H1 (cell line): ENCODE measurements at regions not wholly inside any gene's neighbourhood (a gene's known extent, or its start where the extent isn't known, plus 50 kb on each side); places are given as distances from the start of the nearest gene placed in this dataset.

ENCODE experiments used
- CTCF ChIA-PET: fragments of 300-600 bp; sonication (Branson Sonifier 250); formaldehyde crosslinking; loops from one replicate; lab custom pipeline; 2021; ENCODE audit not compliant: partially characterized antibody; lab: Charles Lee
- POLR2A ChIA-PET: fragments of 300-600 bp; sonication (Branson Sonifier 250); formaldehyde crosslinking; loops from one replicate; lab custom pipeline; 2021; ENCODE audit warnings: inconsistent platforms; ENCODE audit not compliant: partially characterized antibody; lab: Charles Lee
- DNase-seq, 2 experiments: peaks; one replicate each; pipeline versions ENCODE4 v3.0.0 to v3.0.0-alpha.2; 2010 to 2022; ENCODE audit warnings: low spot score in 2 of 2, low read depth in 1 of 2, mixed read lengths in 1 of 2
- FAIRE-seq: peaks from 2 replicates; lab custom pipeline; 2011; peaks lifted over from hg19 to GRCh38; lab: Jason Lieb, UNC
- H2AFZ ChIP-seq: 2 replicates; pipeline ENCODE4 v1.8.1; 2012; ENCODE audit warnings: low read length, inconsistent platforms
- H2AK5ac ChIP-seq: 2 replicates; pipeline ENCODE4 v1.6.1; 2013; ENCODE audit warnings: low read depth, low read length
- H2BK120ac ChIP-seq: replicated peaks from 2 replicates; pipeline ENCODE3; 2013; ENCODE audit warnings: low read depth, low read length, inconsistent platforms
- H2BK12ac ChIP-seq: 2 replicates; pipeline ENCODE4 v1.6.1; 2013; ENCODE audit warnings: low read depth, low read length
- H2BK15ac ChIP-seq: 2 replicates; pipeline ENCODE4 v1.6.1; 2013; ENCODE audit warnings: low read length
- H2BK20ac ChIP-seq: 2 replicates; pipeline ENCODE4 v1.6.1; 2013; ENCODE audit warnings: low read length
- H2BK5ac ChIP-seq: 2 replicates; pipeline ENCODE4 v1.6.1; 2013; ENCODE audit warnings: low read depth, low read length
- H3K14ac ChIP-seq: 2 replicates; pipeline ENCODE4 v1.6.1; 2013; ENCODE audit warnings: inconsistent platforms; ENCODE audit not compliant: insufficient read length
- H3K18ac ChIP-seq: 2 replicates; pipeline ENCODE4 v1.6.1; 2013; ENCODE audit warnings: low read length; ENCODE audit errors: extremely low read depth
- H3K23ac ChIP-seq: 2 replicates; pipeline ENCODE4 v1.6.1; 2013; ENCODE audit warnings: inconsistent platforms; ENCODE audit not compliant: insufficient read length
- H3K23me2 ChIP-seq: 2 replicates; pipeline ENCODE4 v1.6.1; 2013; ENCODE audit warnings: low read depth, low read length
- H3K27ac ChIP-seq: 2 replicates; pipeline ENCODE4 v1.6.1; 2011; ENCODE audit warnings: low read depth, low read length, inconsistent platforms
- H3K27me3 ChIP-seq, 4 experiments: replicated peaks in 1 of 4; 1 replicate in 1 of 4; 2 replicates in 3 of 4; pipeline versions ENCODE4 v1.6.1 to v1.8.1; 2011 to 2013; ENCODE audit warnings: low read length in 3 of 4, mild to moderate bottlenecking in 3 of 4, inconsistent platforms in 2 of 4, mixed read lengths in 2 of 4, moderate library complexity in 1 of 4; ENCODE audit not compliant: control insufficient read depth in 3 of 4, insufficient read depth in 3 of 4; ENCODE audit errors: extremely low read depth in 1 of 4
- H3K36me3 ChIP-seq, 4 experiments: 2 replicates each; pipeline versions ENCODE4 v1.6.1 to v1.8.1; 2011 to 2013; ENCODE audit warnings: mild to moderate bottlenecking in 4 of 4, low read length in 3 of 4, moderate library complexity in 2 of 4, control low read depth in 1 of 4, inconsistent platforms in 1 of 4; ENCODE audit not compliant: insufficient read depth in 4 of 4, control insufficient read depth in 2 of 4
- H3K4ac ChIP-seq: replicated peaks from 2 replicates; pipeline ENCODE3; 2013; ENCODE audit warnings: low read length, low read depth, mixed read lengths, inconsistent platforms; ENCODE audit not compliant: insufficient read length
- H3K4me1 ChIP-seq, 4 experiments: replicated peaks in 1 of 4; 1 replicate in 1 of 4; 2 replicates in 3 of 4; pipeline versions ENCODE4 v1.6.1 to v1.8.1; 2011 to 2013; ENCODE audit warnings: low read length in 3 of 4, inconsistent platforms in 2 of 4, mixed read lengths in 1 of 4; ENCODE audit not compliant: insufficient read depth in 4 of 4, control insufficient read depth in 3 of 4
- H3K4me2 ChIP-seq, 2 experiments: 2 replicates each; pipeline versions ENCODE4 v1.6.1 to v1.8.1; 2011 to 2013; ENCODE audit warnings: low read depth in 2 of 2, low read length in 2 of 2, control low read depth in 1 of 2, inconsistent platforms in 1 of 2, mild to moderate bottlenecking in 1 of 2; ENCODE audit not compliant: insufficient read depth in 1 of 2
- H3K4me3 ChIP-seq, 4 experiments: fragments of 200-600, 300-600 bp in 1 of 4; sonication (generic), shearing (Covaris generic), sonication (Bioruptor Twin) in 1 of 4; 2 replicates each; pipeline versions ENCODE4 v1.5.1 to v1.8.1; 2011 to 2016; ENCODE audit warnings: low read length in 4 of 4, low read depth in 3 of 4, control low read depth in 2 of 4, inconsistent platforms in 2 of 4, mild to moderate bottlenecking in 2 of 4, mixed read lengths in 1 of 4, moderate library complexity in 1 of 4; ENCODE audit not compliant: insufficient read depth in 2 of 4; ENCODE audit errors: extremely low read depth in 1 of 4
- H3K56ac ChIP-seq: replicated peaks from 2 replicates; pipeline ENCODE3; 2013; ENCODE audit warnings: low read depth, mild to moderate bottlenecking, mixed read lengths, low read length, inconsistent platforms; ENCODE audit not compliant: insufficient read length
- H3K79me1 ChIP-seq: 2 replicates; pipeline ENCODE4 v1.6.1; 2013; ENCODE audit warnings: low read depth, low read length, control low read depth
- H3K79me2 ChIP-seq, 2 experiments: 2 replicates each; pipeline versions ENCODE4 v1.6.1 to v1.8.1; 2012 to 2013; ENCODE audit warnings: low read length in 2 of 2, mild to moderate bottlenecking in 2 of 2, inconsistent platforms in 1 of 2; ENCODE audit not compliant: insufficient read depth in 2 of 2, control insufficient read depth in 1 of 2
- H3K9ac ChIP-seq, 4 experiments: replicated peaks in 1 of 4; 1 replicate in 1 of 4; 2 replicates in 3 of 4; pipeline versions ENCODE4 v1.6.1 to v1.8.1; 2011 to 2013; ENCODE audit warnings: low read depth in 3 of 4, low read length in 3 of 4, control low read depth in 2 of 4, mild to moderate bottlenecking in 2 of 4, moderate library complexity in 2 of 4, inconsistent platforms in 1 of 4; ENCODE audit errors: extremely low read depth in 1 of 4
- H3K9me3 ChIP-seq, 2 experiments: 2 replicates each; pipeline versions ENCODE4 v1.6.1 to v1.8.1; 2012 to 2013; ENCODE audit warnings: mild to moderate bottlenecking in 2 of 2, moderate library complexity in 2 of 2, control low read depth in 1 of 2, inconsistent platforms in 1 of 2, low read depth in 1 of 2, low read length in 1 of 2, mixed read lengths in 1 of 2; ENCODE audit not compliant: insufficient read depth in 2 of 2
- H4K20me1 ChIP-seq, 2 experiments: replicated peaks in 1 of 2; 2 replicates each; pipeline versions ENCODE3 to v1.8.1; 2011 to 2013; ENCODE audit warnings: inconsistent platforms in 2 of 2, low read length in 2 of 2, mild to moderate bottlenecking in 1 of 2; ENCODE audit not compliant: insufficient read depth in 2 of 2, control insufficient read depth in 1 of 2
- H4K5ac ChIP-seq: 2 replicates; pipeline ENCODE4 v1.6.1; 2013; ENCODE audit warnings: low read length, low read depth, mixed read lengths, inconsistent platforms; ENCODE audit not compliant: insufficient read length
- H4K8ac ChIP-seq: 2 replicates; pipeline ENCODE4 v1.8.0; 2013; ENCODE audit warnings: mild to moderate bottlenecking, moderate library complexity, low read length, inconsistent platforms; ENCODE audit not compliant: insufficient read depth; ENCODE audit errors: extremely low read depth
- H4K91ac ChIP-seq: replicated peaks from 2 replicates; pipeline ENCODE3; 2013; ENCODE audit warnings: low read length, mixed read lengths, inconsistent platforms; ENCODE audit not compliant: insufficient read length
- CBX5 ChIP-seq: fragments of 300-800, 300-1000 bp; sonication (generic); IDR thresholded peaks from 2 replicates; pipeline ENCODE4 v1.7.1; 2016; ENCODE audit warnings: antibody characterized with exemption, low read length, low read depth
- CHD1 ChIP-seq: IDR thresholded peaks from 2 replicates; pipeline ENCODE4 v1.6.1; 2012; ENCODE audit warnings: low read depth, low read length, improper control_type of control experiment
- FOSL1 ChIP-seq: IDR thresholded peaks from 2 replicates; pipeline ENCODE4 v1.6.1; 2011; ENCODE audit warnings: mild to moderate bottlenecking, low read depth, low read length, moderate library complexity; ENCODE audit not compliant: insufficient read depth
- HDAC2 ChIP-seq, 2 experiments: fragments of 300-600 bp in 1 of 2; sonication (generic) in 1 of 2; IDR thresholded peaks; 2 replicates each; pipeline ENCODE4 v1.6.1; 2011 to 2012; ENCODE audit warnings: low read depth in 2 of 2, low read length in 2 of 2, mild to moderate bottlenecking in 2 of 2, moderate library complexity in 2 of 2, borderline replicate concordance in 1 of 2, inconsistent platforms in 1 of 2
- KDM4A ChIP-seq: IDR thresholded peaks from one replicate; pipeline ENCODE4 v1.7.1; 2012; ENCODE audit warnings: low read depth, mild to moderate bottlenecking, moderate library complexity, low read length, inconsistent platforms; ENCODE audit not compliant: severe bottlenecking
- NANOG ChIP-seq: IDR thresholded peaks from 2 replicates; pipeline ENCODE4 v1.6.1; 2011; ENCODE audit warnings: low read length, low read depth, mild to moderate bottlenecking, inconsistent platforms; ENCODE audit not compliant: insufficient read depth, poor library complexity, severe bottlenecking
- NRF1 ChIP-seq: IDR thresholded peaks from 2 replicates; pipeline ENCODE4 v1.6.1; 2011; ENCODE audit warnings: mild to moderate bottlenecking, low read depth, low read length, improper control_type of control experiment
- PHF8 ChIP-seq: fragments of 200-600 bp; sonication (generic); conservative IDR thresholded peaks from 2 replicates; pipeline ENCODE4 v1.7.1; 2012; ENCODE audit warnings: low read depth, mild to moderate bottlenecking, inconsistent platforms, low read length, moderate library complexity
- POLR2A ChIP-seq, 2 experiments: IDR thresholded peaks; 1 replicate in 1 of 2; 2 replicates in 1 of 2; pipeline ENCODE4 v1.6.1; 2011; ENCODE audit warnings: low read depth in 2 of 2, low read length in 2 of 2, mild to moderate bottlenecking in 2 of 2; ENCODE audit errors: control extremely low read depth in 1 of 2
- POLR2AphosphoS5 ChIP-seq: IDR thresholded peaks from 2 replicates; pipeline ENCODE4 v1.6.1; 2011; ENCODE audit warnings: low read depth, low read length
- RXRA ChIP-seq: IDR thresholded peaks from 2 replicates; pipeline ENCODE4 v1.6.1; 2011; ENCODE audit warnings: low read depth, mild to moderate bottlenecking, low read length, moderate library complexity; ENCODE audit not compliant: insufficient read depth
- SIN3A ChIP-seq, 2 experiments: IDR thresholded peaks in 1 of 2; conservative IDR thresholded peaks in 1 of 2; 2 replicates each; pipeline ENCODE4 v1.6.1; 2011 to 2012; ENCODE audit warnings: low read length in 2 of 2, improper control_type of control experiment in 1 of 2, low read depth in 1 of 2, mild to moderate bottlenecking in 1 of 2
- SIRT6 ChIP-seq: IDR thresholded peaks from one replicate; pipeline ENCODE4 v1.7.1; 2012; ENCODE audit warnings: low read length, inconsistent platforms
- TAF1 ChIP-seq: IDR thresholded peaks from 2 replicates; pipeline ENCODE4 v1.6.1; 2011; ENCODE audit warnings: mild to moderate bottlenecking, low read depth, low read length
- YY1 ChIP-seq: IDR thresholded peaks from 2 replicates; pipeline ENCODE4 v1.6.1; 2011; ENCODE audit warnings: low read depth, mild to moderate bottlenecking, low read length
- WGBS, 2 experiments: shearing (Covaris generic) in 1 of 2; methylation state at CpG; one replicate each; pipeline versions ENCODE4 v1.1.6 to v1.1.7; 2013 to 2015; ENCODE audit warnings: low lambda C conversion rate in 2 of 2, mixed read lengths in 2 of 2, inconsistent platforms in 1 of 2, low coverage in 1 of 2, missing lambda C conversion rate in 1 of 2; ENCODE audit not compliant: insufficient replicate concordance in 2 of 2, insufficient coverage in 1 of 2, insufficient read length in 1 of 2; ENCODE audit errors: extremely low coverage in 1 of 2, missing lambda C conversion rate in 1 of 2; 5-methylcytosine and 5-hydroxymethylcytosine counted together

GRCh38 chr3:191138937-191139336, 60.1 kb upstream of the OSTN start:
- Histone ChIP-seq H3K4ac (no peak overlapping the region), H2AK5ac (no peak overlapping the region), H2BK120ac (no peak overlapping the region), H3K4me1 (no peaks in the 10 kb centered on the region), H3K9ac (no peak overlapping the region), H3K56ac (no peak overlapping the region), H3K79me1 (no peaks in the 10 kb centered on the region), H3K27ac (no peak overlapping the region), H3K4me3 (no peak overlapping the region), H2BK15ac (no peak overlapping the region), H3K23me2 (no peaks in the 10 kb centered on the region), H4K5ac (no peak overlapping the region), H4K91ac (no peak overlapping the region), H3K9me3 (no peaks in the 10 kb centered on the region), H3K4me2 (no peak overlapping the region), H3K27me3 (no peaks in the 10 kb centered on the region), H4K20me1 (no peaks in the 10 kb centered on the region), H2AFZ (no peak overlapping the region), H3K23ac (no peak overlapping the region), H3K79me2 (no peaks in the 10 kb centered on the region), H2BK20ac (no peak overlapping the region), H2BK12ac (no peak overlapping the region), H3K14ac (no peak overlapping the region), H4K8ac (no peak overlapping the region)
- CTCF ChIA-PET, result interaction anchor here (1.0 kb wide), 1 partner anchor 9 kb away, joined by 5 read pairs; no protein-coding TSS in a partner anchor
- DNase-seq, result no peak
- FAIRE-seq, result no peak
- WGBS, 2 experiments, result 73% methylated on average over 1 of the region's 1 CpG; no CpG with 5 or more reads in 1 of the 2 experiments
- TF ChIP-seq PHF8, result no peak
- TF ChIP-seq SIRT6, result no peak
- no peak for TF ChIP-seq POLR2AphosphoS5
- no peak for TF ChIP-seq RXRA
- no peak for TF ChIP-seq NANOG
- no peak for TF ChIP-seq SIN3A (conservative IDR thresholded peaks at IDR 0.05 in 1 of 2, IDR thresholded peaks at IDR 0.05 in 1 of 2; ENCODE audit: low read depth in 1 of 2, low read length in 2 of 2)
- no peak for TF ChIP-seq TAF1
- TF ChIP-seq POLR2A (IDR thresholded peaks at IDR 0.05; ENCODE audit: control extremely low read depth in 1 of 2, low read depth in 2 of 2, low read length in 2 of 2), result no peak
- no peak for TF ChIP-seq NRF1
- TF ChIP-seq CBX5, result no peak
- TF ChIP-seq KDM4A, result no peak
- no peak for TF ChIP-seq HDAC2 (IDR thresholded peaks at IDR 0.05; ENCODE audit: borderline replicate concordance in 1 of 2, low read depth in 2 of 2, low read length in 2 of 2)
- no peak for TF ChIP-seq YY1
- no peak for TF ChIP-seq CHD1
- TF ChIP-seq FOSL1, result no peak
- TF ChIP-seq, all 59 proteins: peak for 0
- POLR2A ChIA-PET, result no interaction called here
- no peak overlapping the region for H2BK5ac ChIP-seq
- no peak overlapping the region for H3K18ac ChIP-seq
- no peaks in the 10 kb centered on the region for H3K36me3 ChIP-seq
